ENCODE measurements at regions not wholly inside any gene's neighbourhood (a gene's known extent, or its start where the extent isn't known, plus 50 kb on each side); places are given as distances from the start of the nearest gene placed in this dataset.

GRCh38 chr4:87901422-87901992, 68.7 kb downstream of the MEPE start:
- TF ChIP-seq CTCF (IDR thresholded peaks at IDR 0.05; ENCODE audit: unreplicated experiment) = no peak
- Mint-ChIP-seq H3K27me3 (ENCODE audit: unreplicated experiment) (no peaks in the 10 kb centered on the region), H3K4me1 (ENCODE audit: unreplicated experiment) (peaks cover 8% of the 10 kb centered on the region), H3K4me3 (ENCODE audit: unreplicated experiment) (no peak overlapping the region), H3K36me3 (ENCODE audit: low read depth, unreplicated experiment) (no peaks in the 10 kb centered on the region), H3K9me3 (ENCODE audit: unreplicated experiment) (no peaks in the 10 kb centered on the region), H3K27ac (ENCODE audit: unreplicated experiment) (no peak overlapping the region)
- no peak for DNase-seq (ENCODE audit: low spot score)

GRCh38 chr4:87904639-87905160, 70.8 kb upstream of the SPP1 start:
- no peaks in the 10 kb centered on the region for H3K36me3 Mint-ChIP-seq (ENCODE audit: low read depth, unreplicated experiment)
- no peaks in the 10 kb centered on the region for H3K9me3 Mint-ChIP-seq (ENCODE audit: unreplicated experiment)
- H3K27ac Mint-ChIP-seq (ENCODE audit: unreplicated experiment) = no peak overlapping the region
- H3K4me3 Mint-ChIP-seq (ENCODE audit: unreplicated experiment) = no peak overlapping the region
- H3K4me1 Mint-ChIP-seq (ENCODE audit: unreplicated experiment) = no peaks in the 10 kb centered on the region
- TF ChIP-seq CTCF (IDR thresholded peaks at IDR 0.05; ENCODE audit: unreplicated experiment) = no peak
- no peaks in the 10 kb centered on the region for H3K27me3 Mint-ChIP-seq (ENCODE audit: unreplicated experiment)
- DNase-seq (ENCODE audit: low spot score) = no peak

- no peak for TF ChIP-seq CTCF (IDR thresholded peaks at IDR 0.05; ENCODE audit: unreplicated experiment)
- Mint-ChIP-seq H3K36me3 (ENCODE audit: low read depth, unreplicated experiment) (no peaks in the 10 kb centered on the region), H3K27me3 (ENCODE audit: unreplicated experiment) (peaks cover 3% of the 10 kb centered on the region), H3K9me3 (ENCODE audit: unreplicated experiment) (no peaks in the 10 kb centered on the region), H3K4me1 (ENCODE audit: unreplicated experiment) (peaks cover 26% of the 10 kb centered on the region), H3K27ac (ENCODE audit: unreplicated experiment) (no peak overlapping the region), H3K4me3 (ENCODE audit: unreplicated experiment) (no peak overlapping the region)
- DNase-seq (ENCODE audit: low spot score) = no peak
Observed at GRCh38 chr4:87908336-87908735, 67.2 kb upstream of the SPP1 start.

- H3K36me3 Mint-ChIP-seq (ENCODE audit: low read depth, unreplicated experiment) = no peaks in the 10 kb centered on the region
Observed at GRCh38 chr4:87910795-87911194, 64.7 kb upstream of the SPP1 start.

More at GRCh38 chr4:87910795-87911194, 64.7 kb upstream of the SPP1 start:
- Mint-ChIP-seq H3K4me3 (ENCODE audit: unreplicated experiment) (no peak overlapping the region), H3K27me3 (ENCODE audit: unreplicated experiment) (peaks cover 3% of the 10 kb centered on the region), H3K4me1 (ENCODE audit: unreplicated experiment) (peaks cover 26% of the 10 kb centered on the region), H3K27ac (ENCODE audit: unreplicated experiment) (no peak overlapping the region), H3K9me3 (ENCODE audit: unreplicated experiment) (no peaks in the 10 kb centered on the region)
- DNase-seq (ENCODE audit: low spot score) = no peak
- TF ChIP-seq CTCF (IDR thresholded peaks at IDR 0.05; ENCODE audit: unreplicated experiment) = no peak
